GM12872 (cell line): ENCODE measurements at regions not wholly inside any gene's neighbourhood (a gene's known extent, or its start where the extent isn't known, plus 50 kb on each side); places are given as distances from the start of the nearest gene placed in this dataset.

ENCODE experiments used
- TF ChIP-seq, protein P1 (sequence below): IDR thresholded peaks from 3 replicates; pipeline ENCODE4 v1.5.1; 2011; ENCODE audit warnings: low read depth, mild to moderate bottlenecking, low read length, moderate library complexity; ENCODE audit not compliant: insufficient read depth

DNA sequence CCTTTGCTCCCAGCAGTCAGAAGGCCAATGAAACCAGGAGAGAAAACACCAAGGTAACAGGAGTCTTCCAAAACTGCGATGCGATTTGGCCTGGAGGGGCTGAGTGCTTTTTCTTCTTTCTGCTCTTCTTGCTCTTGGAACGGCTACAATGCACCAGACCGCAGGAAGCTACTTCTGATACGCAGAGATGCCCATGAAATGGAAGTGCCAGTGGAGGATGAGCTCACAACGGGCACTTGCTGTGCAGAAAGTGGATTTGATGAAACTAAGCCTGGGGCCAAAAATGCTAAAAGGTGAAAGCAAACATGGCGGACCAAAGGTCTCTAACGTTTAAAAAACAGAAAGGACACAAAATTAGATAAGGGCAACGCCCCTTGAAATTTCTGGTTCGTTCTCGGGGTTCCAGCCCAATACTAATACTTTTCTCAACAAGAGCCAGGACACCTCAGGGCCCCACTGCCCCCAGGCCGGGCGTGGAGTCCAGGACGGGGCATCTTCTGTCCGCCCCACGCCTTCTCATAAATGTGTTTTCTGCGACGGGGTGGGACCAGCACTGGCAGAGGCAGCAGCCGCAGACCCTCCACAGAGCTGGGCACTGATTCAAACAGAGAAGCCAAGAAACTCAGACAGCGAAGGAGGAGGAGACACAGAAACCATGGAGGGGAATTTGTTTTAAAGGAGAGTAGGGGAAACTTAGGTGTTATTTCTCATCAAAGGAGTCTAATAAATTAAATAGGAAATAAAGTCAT, 101.3 kb downstream of the CRYAA start:
- TF ChIP-seq, protein P1, sequence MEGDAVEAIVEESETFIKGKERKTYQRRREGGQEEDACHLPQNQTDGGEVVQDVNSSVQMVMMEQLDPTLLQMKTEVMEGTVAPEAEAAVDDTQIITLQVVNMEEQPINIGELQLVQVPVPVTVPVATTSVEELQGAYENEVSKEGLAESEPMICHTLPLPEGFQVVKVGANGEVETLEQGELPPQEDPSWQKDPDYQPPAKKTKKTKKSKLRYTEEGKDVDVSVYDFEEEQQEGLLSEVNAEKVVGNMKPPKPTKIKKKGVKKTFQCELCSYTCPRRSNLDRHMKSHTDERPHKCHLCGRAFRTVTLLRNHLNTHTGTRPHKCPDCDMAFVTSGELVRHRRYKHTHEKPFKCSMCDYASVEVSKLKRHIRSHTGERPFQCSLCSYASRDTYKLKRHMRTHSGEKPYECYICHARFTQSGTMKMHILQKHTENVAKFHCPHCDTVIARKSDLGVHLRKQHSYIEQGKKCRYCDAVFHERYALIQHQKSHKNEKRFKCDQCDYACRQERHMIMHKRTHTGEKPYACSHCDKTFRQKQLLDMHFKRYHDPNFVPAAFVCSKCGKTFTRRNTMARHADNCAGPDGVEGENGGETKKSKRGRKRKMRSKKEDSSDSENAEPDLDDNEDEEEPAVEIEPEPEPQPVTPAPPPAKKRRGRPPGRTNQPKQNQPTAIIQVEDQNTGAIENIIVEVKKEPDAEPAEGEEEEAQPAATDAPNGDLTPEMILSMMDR: no peak

GRCh38 chr21:43269440-43269839, 100.6 kb downstream of the CRYAA start:
- TF ChIP-seq, protein P1: peak; percentile 64

GRCh38 chr21:43268804-43269186, 100.0 kb downstream of the CRYAA start:
- TF ChIP-seq, protein P1: peak; percentile 8; the same call in 1 of the 3 replicates

DNA sequence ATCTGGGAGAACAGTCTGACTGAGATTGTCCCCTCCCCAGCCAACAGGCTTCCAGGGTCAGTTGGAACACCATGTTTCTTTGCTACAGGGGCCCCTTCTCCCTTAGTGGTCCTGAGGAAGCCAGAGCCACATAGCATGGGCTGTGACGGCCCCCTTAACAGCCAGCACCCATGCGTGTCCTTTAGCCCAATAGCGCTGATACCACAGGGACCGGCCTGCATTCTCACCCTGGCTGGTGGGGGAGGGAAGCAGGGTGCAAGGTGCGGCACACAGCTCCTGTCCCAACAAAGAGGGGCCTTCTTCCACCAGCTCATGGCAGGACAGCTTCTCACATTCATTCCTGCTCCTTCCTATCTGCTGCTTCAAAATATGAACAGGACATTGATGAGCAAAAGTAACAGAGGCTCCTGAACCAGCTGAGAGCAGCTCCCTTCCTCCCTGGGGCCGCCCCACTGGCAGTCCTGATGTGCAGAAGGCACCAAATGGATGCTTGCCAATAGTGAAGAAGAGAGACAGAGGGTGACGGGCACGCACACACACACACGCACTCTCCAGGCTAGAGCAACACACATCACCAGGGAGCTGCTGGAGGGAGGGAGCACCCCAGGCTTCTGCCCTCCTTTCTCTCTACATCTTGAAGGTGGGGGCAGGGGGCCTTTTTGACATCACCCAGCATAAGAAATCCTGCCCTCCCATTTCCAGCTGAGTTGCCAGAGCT, 99.4 kb downstream of the CRYAA start:
- TF ChIP-seq, protein P1: no peak

DNA sequence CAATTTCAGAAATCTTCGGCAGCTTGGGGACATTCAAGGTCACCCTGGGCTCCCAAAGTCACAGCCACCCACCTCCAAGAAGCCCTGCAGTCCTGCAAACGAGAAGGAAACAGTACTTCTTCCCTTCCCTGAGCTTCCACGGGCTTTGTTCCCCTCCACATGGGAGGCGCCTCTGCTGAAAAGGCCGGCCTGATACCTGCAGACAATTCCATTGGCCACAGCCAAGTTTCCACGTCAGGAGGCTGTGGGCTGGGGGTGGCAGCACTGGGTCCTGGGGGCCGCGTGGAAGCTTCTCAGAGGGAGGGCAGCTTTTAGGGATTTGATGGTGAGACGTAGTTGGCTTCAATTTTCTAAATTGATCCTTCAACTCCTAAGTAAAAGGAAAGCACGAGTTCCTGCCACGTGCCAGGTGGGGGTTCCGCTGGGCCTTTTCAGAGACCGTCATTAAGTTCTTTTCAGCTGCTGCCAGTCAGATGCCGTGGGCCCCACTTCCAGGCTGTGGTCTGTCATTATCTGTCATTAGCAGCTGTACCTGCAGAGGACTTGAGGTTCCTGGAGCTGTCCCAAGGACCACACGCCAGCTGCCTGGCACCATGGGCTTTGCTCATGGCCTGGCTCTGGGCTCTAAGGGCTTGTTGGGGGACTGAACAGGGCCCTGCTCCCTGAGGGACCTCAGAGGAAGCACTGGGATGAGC, 98.7 kb downstream of the CRYAA start:
- TF ChIP-seq, protein P1: no peak

- TF ChIP-seq, protein P1: no peak
Measured at GRCh38 chr21:43266534-43266933, 97.7 kb downstream of the CRYAA start.

DNA sequence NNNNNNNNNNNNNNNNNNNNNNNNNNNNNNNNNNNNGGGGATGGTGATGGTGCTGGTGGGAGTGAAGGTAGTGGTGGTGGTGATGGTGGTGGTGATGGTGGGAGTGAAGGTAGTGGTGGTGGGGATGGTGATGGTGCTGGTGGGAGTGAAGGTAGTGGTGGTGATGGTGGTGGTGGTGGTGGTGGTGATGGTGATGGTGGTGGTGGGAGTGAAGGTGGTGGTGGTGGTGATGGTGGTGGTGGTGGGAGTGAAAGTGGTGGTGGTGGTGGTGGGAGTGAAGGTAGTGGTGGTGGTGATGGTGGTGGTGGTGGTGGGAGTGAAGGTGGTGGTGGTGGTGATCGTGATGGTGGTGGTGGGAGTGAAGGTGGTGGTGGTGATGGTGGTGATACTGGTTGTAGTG, 93.6 kb downstream of the CRYAA start:
- TF ChIP-seq, protein P1: no peak
